Common myeloid progenitor, CD34-positive (primary cell): ENCODE measurements at regions not wholly inside any gene's neighbourhood (a gene's known extent, or its start where the extent isn't known, plus 50 kb on each side); places are given as distances from the start of the nearest gene placed in this dataset.
A peak's percentile ranks its signal among the peaks of the same experiment; 100 is the strongest.

Experiments used
- CTCF ChIA-PET: fragments of 350-600 bp; sonication (Branson Sonifier 250); formaldehyde crosslinking; loops from one replicate; lab custom pipeline; 2021; ENCODE audit warnings: antibody characterized with exemption; lab: Charles Lee
- POLR2A ChIA-PET: fragments of 350-600 bp; sonication (Branson Sonifier 250); formaldehyde crosslinking; loops from one replicate; lab custom pipeline; 2021; ENCODE audit warnings: antibody characterized with exemption; lab: Charles Lee
- DNase-seq, 3 donors: peaks; one replicate each; pipeline versions ENCODE4 v3.0.0 to v3.0.0-alpha.2; 2013
- H3K27ac ChIP-seq, 2 experiments: 1 replicate in 1 of 2; 2 replicates in 1 of 2; pipeline ENCODE4 v1.7.0; 2013; ENCODE audit warnings: inconsistent platforms in 2 of 2, low read length in 2 of 2, mild to moderate bottlenecking in 2 of 2, low read depth in 1 of 2, moderate library complexity in 1 of 2; ENCODE audit not compliant: severe bottlenecking in 2 of 2, insufficient read depth in 1 of 2, poor library complexity in 1 of 2
- H3K27me3 ChIP-seq, 5 experiments: replicated peaks in 2 of 5; 1 replicate in 3 of 5; 2 replicates in 2 of 5; pipeline versions ENCODE4 v1.6.1 to v1.7.0; 2013; ENCODE audit warnings: low read length in 4 of 5, mild to moderate bottlenecking in 2 of 5, moderate library complexity in 2 of 5, inconsistent platforms in 1 of 5; ENCODE audit not compliant: insufficient read depth in 5 of 5, control insufficient read depth in 4 of 5
- H3K36me3 ChIP-seq, 4 experiments: 1 replicate in 2 of 4; 2 replicates in 2 of 4; pipeline versions ENCODE4 v1.6.1 to v1.7.0; 2013; ENCODE audit warnings: low read length in 3 of 4, control low read depth in 1 of 4, mild to moderate bottlenecking in 1 of 4; ENCODE audit not compliant: control insufficient read depth in 4 of 4, insufficient read depth in 4 of 4
- H3K4me1 ChIP-seq, 4 experiments: 1 replicate in 3 of 4; 2 replicates in 1 of 4; pipeline versions ENCODE4 v1.6.1 to v1.7.1; 2013; ENCODE audit warnings: low read length in 3 of 4, mild to moderate bottlenecking in 3 of 4, control low read depth in 1 of 4, inconsistent platforms in 1 of 4, moderate library complexity in 1 of 4; ENCODE audit not compliant: control insufficient read depth in 4 of 4, insufficient read depth in 4 of 4; ENCODE audit errors: control extremely low read depth in 1 of 4
- H3K4me3 ChIP-seq, 7 experiments: 1 replicate in 4 of 7; 2 replicates in 3 of 7; pipeline versions ENCODE4 v1.5.1 to v1.7.0; 2013; ENCODE audit warnings: mild to moderate bottlenecking in 7 of 7, low read length in 6 of 7, moderate library complexity in 6 of 7, inconsistent platforms in 2 of 7, low read depth in 2 of 7, control low read depth in 1 of 7; ENCODE audit not compliant: insufficient read depth in 4 of 7, control insufficient read depth in 1 of 7; ENCODE audit errors: extremely low read depth in 1 of 7
- H3K9me3 ChIP-seq, 5 experiments: 1 replicate in 4 of 5; 2 replicates in 1 of 5; pipeline versions ENCODE4 v1.6.1 to v1.7.1; 2013; ENCODE audit warnings: low read length in 4 of 5, mild to moderate bottlenecking in 2 of 5, inconsistent platforms in 1 of 5, low read depth in 1 of 5, moderate library complexity in 1 of 5; ENCODE audit not compliant: control insufficient read depth in 4 of 5, insufficient read depth in 2 of 5; ENCODE audit errors: control extremely low read depth in 1 of 5
- WGBS: methylation state at CpG from one replicate; pipeline ENCODE4 v1.1.5; 2013; ENCODE audit not compliant: insufficient coverage; 5-methylcytosine and 5-hydroxymethylcytosine counted together

DNA sequence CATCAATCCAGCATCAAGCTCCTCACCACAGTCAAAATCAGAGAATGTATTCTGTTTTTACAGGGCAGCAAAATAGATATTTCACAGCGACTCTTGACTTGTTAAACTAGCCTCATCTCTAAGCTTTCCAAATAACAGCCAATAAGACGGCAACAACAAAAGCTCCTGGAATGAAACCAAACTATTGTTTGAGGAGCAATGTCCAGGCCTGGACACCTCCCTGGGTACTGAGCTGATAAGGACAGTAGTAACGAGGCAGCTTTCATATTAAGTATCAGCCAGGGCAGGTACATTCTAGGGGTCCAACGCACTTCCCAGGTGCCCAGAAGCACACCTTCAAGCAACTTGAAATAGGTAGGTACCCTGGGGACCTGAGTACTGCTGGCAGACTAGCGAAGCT, 260.3 kb downstream of the ENC1 start:
- ChIA-PET CTCF (interaction anchor here (0.9 to 1.0 kb wide), 2 partner anchors 37 to 271 kb away, joined by 3 read pairs; no protein-coding TSS in a partner anchor), POLR2A (no interaction called here)
- Histone ChIP-seq H3K9me3 (no peaks in the 10 kb centered on the region), H3K4me3 (no peak overlapping the region), H3K27ac (no peak overlapping the region), H3K27me3 (peaks cover 0 to 1% (median 0%) of the 10 kb centered on the region in 5 experiments), H3K36me3 (no peaks in the 10 kb centered on the region), H3K4me1 (peaks cover 0 to 5% (median 0%) of the 10 kb centered on the region in 4 experiments)
- no peak for DNase-seq
- 100% methylated on average over 4 of the region's 5 CpGs for WGBS

DNA sequence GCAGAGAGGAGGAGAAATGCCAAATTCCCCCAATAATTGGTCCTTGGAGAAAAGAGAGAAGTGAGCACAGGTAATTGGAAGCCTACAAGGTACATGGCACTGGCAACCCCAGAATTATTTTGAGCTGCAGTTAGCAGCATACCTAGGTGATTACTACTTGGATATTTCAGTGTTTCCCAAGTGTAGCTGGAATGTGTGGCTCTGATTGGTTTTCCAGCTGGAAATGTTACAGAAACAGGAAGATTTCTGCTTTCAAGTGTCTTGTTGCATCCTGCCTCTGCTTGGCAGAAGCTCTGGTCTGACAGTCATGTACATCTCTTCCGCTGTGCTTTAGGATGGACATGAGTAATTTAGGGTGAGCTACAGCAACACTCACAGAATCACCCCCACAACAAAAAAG, 262.1 kb downstream of the ENC1 start:
- no CpG with 5 or more reads among the region's 1 CpG for WGBS
- DNase-seq: no peak
- H3K9me3 ChIP-seq: no peaks in the 10 kb centered on the region
- peaks cover 0 to 1% (median 0%) of the 10 kb centered on the region in 5 experiments for H3K27me3 ChIP-seq
- POLR2A ChIA-PET: no interaction called here
- no peaks in the 10 kb centered on the region for H3K36me3 ChIP-seq
- H3K4me3 ChIP-seq: no peak overlapping the region
- H3K27ac ChIP-seq: no peak overlapping the region
- H3K4me1 ChIP-seq: no peaks in the 10 kb centered on the region
- CTCF ChIA-PET: interaction anchor here (1.0 kb wide), 1 partner anchor 11 kb away, joined by 3 read pairs; no protein-coding TSS in a partner anchor

DNA sequence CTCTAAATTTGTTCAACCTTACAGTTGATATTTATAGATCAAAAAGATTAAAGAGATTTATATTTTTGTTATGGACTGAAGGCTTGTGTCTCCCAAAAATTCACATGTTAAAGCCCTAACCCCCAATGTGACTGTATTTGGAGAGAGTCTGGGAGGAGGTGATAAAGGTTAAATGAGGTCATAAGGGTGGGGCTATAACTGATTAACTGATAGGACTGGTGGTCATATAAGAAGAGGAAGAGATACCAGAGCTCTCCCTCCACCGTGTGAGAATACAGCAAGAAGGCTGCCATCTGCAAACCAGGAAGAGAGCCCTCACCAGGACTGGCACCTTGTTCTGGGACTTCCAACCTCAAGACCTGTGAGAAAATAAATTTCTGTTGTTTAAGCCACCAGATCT, 264.3 kb downstream of the ENC1 start:
- Histone ChIP-seq H3K36me3 (no peaks in the 10 kb centered on the region), H3K9me3 (no peaks in the 10 kb centered on the region), H3K27me3 (peaks cover 0 to 1% (median 0%) of the 10 kb centered on the region in 5 experiments), H3K4me1 (no peaks in the 10 kb centered on the region), H3K4me3 (no peak overlapping the region), H3K27ac (no peak overlapping the region)
- POLR2A ChIA-PET: no interaction called here
- WGBS: 80% methylated on average over 1 of the region's 1 CpG
- DNase-seq: peak in 1 of 3 donors; percentile 4
- CTCF ChIA-PET: no interaction called here

DNA sequence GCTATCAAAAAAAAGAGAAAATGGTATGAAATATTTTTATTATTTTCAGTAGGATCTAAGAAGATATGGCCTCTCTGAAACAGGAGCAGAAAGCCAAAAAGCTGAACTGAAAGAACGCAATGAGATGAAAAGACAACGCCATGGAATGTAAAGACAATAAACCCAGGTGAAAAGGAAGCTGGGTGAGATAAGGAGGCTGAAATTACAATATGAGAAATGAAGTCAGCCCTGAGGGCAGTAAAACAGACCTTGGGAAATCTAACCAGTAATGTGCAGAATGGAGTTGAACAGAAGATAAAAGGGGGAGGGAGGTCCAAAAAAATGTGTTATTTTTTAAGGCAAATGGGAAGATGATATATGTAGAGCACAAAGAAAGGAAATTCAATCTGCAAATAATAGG, 265.3 kb downstream of the ENC1 start:
- CTCF ChIA-PET: no interaction called here
- no peak for DNase-seq
- Histone ChIP-seq H3K4me1 (no peaks in the 10 kb centered on the region), H3K27me3 (peaks cover 0 to 3% (median 0%) of the 10 kb centered on the region in 5 experiments), H3K4me3 (no peak overlapping the region), H3K27ac (no peak overlapping the region), H3K9me3 (peaks cover 0 to 2% (median 0%) of the 10 kb centered on the region in 5 experiments), H3K36me3 (no peaks in the 10 kb centered on the region)
- POLR2A ChIA-PET: no interaction called here
- WGBS: 79% methylated on average over 2 of the region's 2 CpGs

DNA sequence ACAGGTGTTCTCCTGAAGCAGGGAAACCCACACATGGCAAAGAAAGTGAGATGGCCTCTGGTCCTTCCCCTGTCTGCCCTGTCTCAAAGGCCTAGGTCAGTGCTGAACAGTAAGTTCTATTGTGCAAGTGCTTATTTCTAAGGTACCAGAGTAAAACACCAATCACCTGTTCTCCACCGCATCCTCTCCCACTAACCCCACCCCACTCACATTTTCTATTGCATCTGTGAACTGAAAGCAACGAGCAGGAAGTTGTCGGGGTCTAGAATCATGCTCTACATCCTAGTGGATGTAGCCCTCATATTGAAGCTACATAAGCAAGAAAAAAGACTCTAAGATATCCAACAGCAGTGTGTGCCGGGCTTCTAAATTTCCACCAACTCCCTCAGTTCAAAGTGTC, 265.9 kb downstream of the ENC1 start:
- ChIA-PET POLR2A (no interaction called here), CTCF (no interaction called here)
- no peak for DNase-seq
- H3K4me1 ChIP-seq: no peaks in the 10 kb centered on the region
- no peaks in the 10 kb centered on the region for H3K36me3 ChIP-seq
- peaks cover 0 to 2% (median 0%) of the 10 kb centered on the region in 5 experiments for H3K9me3 ChIP-seq
- H3K27ac ChIP-seq: no peak overlapping the region
- 86% methylated on average over 1 of the region's 4 CpGs for WGBS
- H3K27me3 ChIP-seq: peaks cover 0 to 3% (median 0%) of the 10 kb centered on the region in 5 experiments
- no peak overlapping the region for H3K4me3 ChIP-seq

DNA sequence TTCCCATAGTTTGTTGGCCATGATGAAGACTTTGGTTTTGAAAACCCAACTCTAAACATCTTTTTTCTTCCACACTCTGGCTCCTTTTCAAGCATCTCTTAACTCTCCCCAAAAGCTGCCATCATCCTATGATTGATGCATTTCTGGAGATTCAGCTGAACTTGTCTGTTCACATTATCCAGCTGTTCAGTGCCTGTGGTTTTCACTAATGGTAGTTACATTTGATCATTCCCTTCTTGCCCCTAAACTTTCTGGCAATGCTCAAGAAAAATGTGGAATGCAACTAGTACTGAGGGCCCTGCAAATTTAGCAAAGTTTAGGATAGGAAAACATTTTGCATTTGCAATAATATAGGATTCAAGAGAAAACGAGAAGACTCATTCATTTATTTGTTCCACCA, 267.5 kb downstream of the ENC1 start:
- POLR2A ChIA-PET: interaction anchor here (0.7 kb wide), 1 partner anchor 357 kb away, joined by 4 read pairs; no protein-coding TSS in a partner anchor

DNA sequence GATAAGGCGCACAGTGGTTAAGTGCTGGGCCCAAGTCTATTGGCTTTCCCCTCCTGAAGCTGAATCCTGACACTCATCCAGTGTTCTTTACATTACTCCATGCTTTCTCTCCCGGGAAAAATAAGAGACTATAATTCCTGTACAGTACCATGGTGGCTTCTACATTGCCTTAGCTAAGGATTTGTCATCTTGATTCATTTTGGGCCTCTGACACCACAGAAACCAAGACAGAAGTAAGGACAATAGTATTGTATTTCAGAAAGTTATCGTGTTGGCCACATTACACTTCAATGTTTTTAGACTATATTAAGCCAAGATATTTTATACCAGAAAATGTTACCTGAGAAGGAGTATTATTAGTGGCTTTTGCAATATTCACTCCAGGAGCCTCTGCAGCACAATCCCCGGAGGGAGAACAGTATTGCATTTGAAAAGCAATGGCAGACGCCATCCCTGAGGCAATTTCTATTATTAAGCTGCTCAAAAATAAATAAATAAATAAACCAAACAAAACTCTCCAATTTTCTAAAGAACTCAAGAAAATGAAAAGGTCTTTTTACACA, 267.9 kb downstream of the ENC1 start:
- DNase-seq: no peak
- 100% methylated on average over 2 of the region's 5 CpGs for WGBS
- CTCF ChIA-PET: interaction anchor here (1.4 kb wide), 1 partner anchor 10 kb away, joined by 4 read pairs; no protein-coding TSS in a partner anchor

More for the DNA sequence above, 267.5 kb downstream of the ENC1 start:
- Histone ChIP-seq H3K9me3 (peaks cover 0 to 2% (median 0%) of the 10 kb centered on the region in 5 experiments), H3K27me3 (peaks cover 0 to 2% (median 0%) of the 10 kb centered on the region in 5 experiments), H3K4me1 (no peaks in the 10 kb centered on the region), H3K4me3 (no peak overlapping the region), H3K27ac (no peak overlapping the region), H3K36me3 (no peaks in the 10 kb centered on the region)
- CTCF ChIA-PET: interaction anchor here (1.4 kb wide), 1 partner anchor 10 kb away, joined by 4 read pairs; no protein-coding TSS in a partner anchor
- no peak for DNase-seq
- 83% methylated on average over 1 of the region's 1 CpG for WGBS

More for the DNA sequence above, 267.9 kb downstream of the ENC1 start:
- POLR2A ChIA-PET: no interaction called here
- Histone ChIP-seq H3K4me1 (no peaks in the 10 kb centered on the region), H3K4me3 (no peak overlapping the region), H3K27ac (no peak overlapping the region), H3K27me3 (peaks cover 0 to 2% (median 0%) of the 10 kb centered on the region in 5 experiments), H3K9me3 (peaks cover 0 to 2% (median 0%) of the 10 kb centered on the region in 5 experiments), H3K36me3 (no peaks in the 10 kb centered on the region)
